CD14-positive monocyte (primary cell): ENCODE measurements at regions not wholly inside any gene's neighbourhood (a gene's known extent, or its start where the extent isn't known, plus 50 kb on each side); places are given as distances from the start of the nearest gene placed in this dataset.

Experiments
- DNase-seq, 3 donors: peaks; one replicate each; pipeline ENCODE4 v3.0.0-alpha.2; 2011 to 2022
- H2AFZ ChIP-seq: 2 replicates; pipeline ENCODE4 v1.6.0; 2012; ENCODE audit warnings: mild to moderate bottlenecking, low read depth, low read length, inconsistent platforms; ENCODE audit not compliant: insufficient read depth, poor library complexity, severe bottlenecking
- H3K27ac ChIP-seq, 2 donors: 1 replicate in 1 of 2; 2 replicates in 1 of 2; pipeline ENCODE4 v1.5.1; 2012 to 2013; ENCODE audit warnings: low read length in 2 of 2, control low read depth in 1 of 2, inconsistent platforms in 1 of 2, low read depth in 1 of 2, mild to moderate bottlenecking in 1 of 2
- H3K27me3 ChIP-seq, 2 donors: one replicate each; pipeline versions ENCODE4 v1.6.0 to v1.6.1; 2011 to 2013; ENCODE audit warnings: low read length in 2 of 2; ENCODE audit not compliant: control insufficient read depth in 2 of 2, insufficient read depth in 2 of 2
- H3K36me3 ChIP-seq, 2 donors: replicated peaks in 1 of 2; 1 replicate in 1 of 2; 2 replicates in 1 of 2; pipeline versions ENCODE4 v1.5.1 to v1.6.1; 2012 to 2013; ENCODE audit warnings: low read length in 2 of 2, control low read depth in 1 of 2, inconsistent platforms in 1 of 2, mild to moderate bottlenecking in 1 of 2; ENCODE audit not compliant: insufficient read depth in 2 of 2, control insufficient read depth in 1 of 2
- H3K4me1 ChIP-seq, 2 donors: 1 replicate in 1 of 2; 2 replicates in 1 of 2; pipeline versions ENCODE4 v1.5.1 to v1.6.1; 2012 to 2013; ENCODE audit warnings: low read length in 2 of 2, control low read depth in 1 of 2, inconsistent platforms in 1 of 2, mild to moderate bottlenecking in 1 of 2, moderate library complexity in 1 of 2; ENCODE audit not compliant: insufficient read depth in 2 of 2, control insufficient read depth in 1 of 2
- H3K4me2 ChIP-seq: replicated peaks from 2 replicates; pipeline ENCODE3; 2012; ENCODE audit warnings: low read length, moderate library complexity, mild to moderate bottlenecking; ENCODE audit not compliant: poor library complexity, severe bottlenecking; ENCODE audit errors: extremely low read depth
- H3K4me3 ChIP-seq, 3 experiments: fragments of 200-600 bp in 1 of 3; sonication (generic) in 1 of 3; replicated peaks in 1 of 3; 1 replicate in 2 of 3; 2 replicates in 1 of 3; pipeline ENCODE4 v1.5.1; 2011 to 2013; ENCODE audit warnings: low read length in 3 of 3, mild to moderate bottlenecking in 3 of 3, control low read depth in 2 of 3, low read depth in 2 of 3, inconsistent platforms in 1 of 3, moderate library complexity in 1 of 3
- H3K79me2 ChIP-seq: 2 replicates; pipeline ENCODE4 v1.6.0; 2012; ENCODE audit warnings: mild to moderate bottlenecking, control low read depth, inconsistent platforms, low read length, moderate library complexity; ENCODE audit not compliant: insufficient read depth
- H3K9ac ChIP-seq: 2 replicates; pipeline ENCODE4 v1.6.0; 2017; ENCODE audit warnings: low read length, mild to moderate bottlenecking; ENCODE audit not compliant: insufficient read depth, poor library complexity, severe bottlenecking
- H3K9me3 ChIP-seq, 2 donors: replicated peaks in 1 of 2; 1 replicate in 1 of 2; 2 replicates in 1 of 2; pipeline versions ENCODE4 v1.5.1 to v1.6.1; 2012 to 2013; ENCODE audit warnings: low read length in 2 of 2, control low read depth in 1 of 2; ENCODE audit not compliant: control insufficient read depth in 1 of 2, insufficient read depth in 1 of 2
- H4K20me1 ChIP-seq: 2 replicates; pipeline ENCODE4 v1.6.0; 2012; ENCODE audit warnings: mild to moderate bottlenecking, low read length, control low read depth, moderate library complexity; ENCODE audit not compliant: insufficient read depth
- H3K27ac Mint-ChIP-seq, 7 donors: one replicate each; pipeline ENCODE4 v1.8.0; 2020; ENCODE audit warnings: mild to moderate bottlenecking in 7 of 7, mixed read lengths in 7 of 7, moderate library complexity in 6 of 7, inconsistent platforms in 2 of 7
- H3K27me3 Mint-ChIP-seq, 3 donors: one replicate each; pipeline ENCODE4 v1.8.0; 2021 to 2022; ENCODE audit warnings: low read depth in 3 of 3, mild to moderate bottlenecking in 3 of 3, mixed read lengths in 3 of 3, moderate library complexity in 3 of 3, inconsistent platforms in 1 of 3
- H3K36me3 Mint-ChIP-seq, 2 donors: one replicate each; pipeline ENCODE4 v1.8.0; 2020; ENCODE audit warnings: mixed read lengths in 2 of 2, inconsistent platforms in 1 of 2, mild to moderate bottlenecking in 1 of 2
- H3K4me1 Mint-ChIP-seq: one replicate; pipeline ENCODE4 v1.8.0; 2020; ENCODE audit warnings: mild to moderate bottlenecking, mixed read lengths
- H3K4me3 Mint-ChIP-seq, 2 donors: one replicate each; pipeline ENCODE4 v1.8.0; 2020; ENCODE audit warnings: mild to moderate bottlenecking in 2 of 2, mixed read lengths in 2 of 2, moderate library complexity in 1 of 2
- H3K9me3 Mint-ChIP-seq, 7 donors: one replicate each; pipeline ENCODE4 v1.8.0; 2020 to 2022; ENCODE audit warnings: mixed read lengths in 7 of 7, mild to moderate bottlenecking in 6 of 7, moderate library complexity in 6 of 7, inconsistent platforms in 2 of 7
- CTCF ChIP-seq: fragments of 200-600 bp; IDR thresholded peaks from one replicate; pipeline ENCODE4 v1.8.0; 2022; ENCODE audit warnings: antibody characterized with exemption, mild to moderate bottlenecking
- WGBS: methylation state at CpG from one replicate; pipeline ENCODE4 v1.1.5; 2013; ENCODE audit warnings: missing lambda C conversion rate; ENCODE audit not compliant: insufficient coverage; 5-methylcytosine and 5-hydroxymethylcytosine counted together
- intact Hi-C, 2 donors: fragments of 100-400 bp; cut with micrococcal nuclease; formaldehyde crosslinking; loops; one replicate each; pipeline versions ENCODE4 v1.15.0 to v1.15.1; 2023

GRCh38 chr9:24625097-24625496 is 79.4 kb upstream of the IZUMO3 start:
- Mint-ChIP-seq H3K27me3 (no peaks in the 10 kb centered on the region), H3K36me3 (no peaks in the 10 kb centered on the region), H3K27ac (no peak overlapping the region), H3K4me1 (no peaks in the 10 kb centered on the region), H3K9me3 (peaks cover 0 to 7% (median 4%) of the 10 kb centered on the region in 7 donors), H3K4me3 (no peak overlapping the region)
- 100% methylated on average over 1 of the region's 2 CpGs for WGBS
- Histone ChIP-seq H3K4me2 (no peak overlapping the region), H3K4me3 (no peak overlapping the region), H3K36me3 (no peaks in the 10 kb centered on the region), H3K27me3 (no peaks in the 10 kb centered on the region), H3K79me2 (no peaks in the 10 kb centered on the region), H4K20me1 (no peaks in the 10 kb centered on the region), H3K9me3 (peaks cover 0 to 9% of the 10 kb centered on the region in 2 donors), H2AFZ (no peak overlapping the region), H3K27ac (no peak overlapping the region), H3K9ac (no peak overlapping the region), H3K4me1 (no peaks in the 10 kb centered on the region)
- TF ChIP-seq CTCF: no peak
- no peak for DNase-seq
- intact Hi-C loops: no loop called here

DNA sequence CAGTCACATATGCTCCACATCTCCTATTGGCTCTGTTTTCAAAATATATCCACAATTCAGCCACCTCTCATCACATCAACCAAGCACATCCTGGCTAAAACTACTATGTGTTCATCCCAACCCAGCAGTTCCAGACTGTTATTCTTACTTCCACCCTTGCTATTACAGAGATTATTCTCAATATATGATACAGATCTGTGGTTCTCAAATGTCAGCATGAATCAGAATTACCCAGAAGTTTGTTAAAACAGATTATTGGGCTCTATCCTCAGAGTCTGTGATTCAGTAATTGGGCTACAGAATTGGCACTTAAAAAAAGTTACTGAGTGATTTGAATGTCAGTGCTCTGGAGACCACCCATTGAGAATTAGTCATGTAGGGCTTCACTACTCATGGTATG is 78.8 kb upstream of the IZUMO3 start:
- Mint-ChIP-seq H3K27ac (no peak overlapping the region), H3K9me3 (peaks cover 0 to 7% (median 4%) of the 10 kb centered on the region in 7 donors), H3K27me3 (no peaks in the 10 kb centered on the region), H3K4me3 (no peak overlapping the region), H3K4me1 (no peaks in the 10 kb centered on the region), H3K36me3 (no peaks in the 10 kb centered on the region)
- H3K9me3 ChIP-seq: peaks cover 0 to 9% of the 10 kb centered on the region in 2 donors
- H3K4me3 ChIP-seq: no peak overlapping the region
- no peak overlapping the region for H3K9ac ChIP-seq
- no peaks in the 10 kb centered on the region for H3K79me2 ChIP-seq
- no peak overlapping the region for H3K27ac ChIP-seq
- intact Hi-C loops: no loop called here
- no peaks in the 10 kb centered on the region for H3K36me3 ChIP-seq
- H3K4me2 ChIP-seq: no peak overlapping the region
- no peaks in the 10 kb centered on the region for H4K20me1 ChIP-seq
- H2AFZ ChIP-seq: no peak overlapping the region
- H3K27me3 ChIP-seq: no peaks in the 10 kb centered on the region
- H3K4me1 ChIP-seq: no peaks in the 10 kb centered on the region
- no peak for TF ChIP-seq CTCF
- DNase-seq: no peak
